H1 (cell line): ENCODE measurements at regions not wholly inside any gene's neighbourhood (a gene's known extent, or its start where the extent isn't known, plus 50 kb on each side); places are given as distances from the start of the nearest gene placed in this dataset.

ENCODE experiments used
- CTCF ChIA-PET: fragments of 300-600 bp; sonication (Branson Sonifier 250); formaldehyde crosslinking; loops from one replicate; lab custom pipeline; 2021; ENCODE audit not compliant: partially characterized antibody; lab: Charles Lee
- POLR2A ChIA-PET: fragments of 300-600 bp; sonication (Branson Sonifier 250); formaldehyde crosslinking; loops from one replicate; lab custom pipeline; 2021; ENCODE audit warnings: inconsistent platforms; ENCODE audit not compliant: partially characterized antibody; lab: Charles Lee
- DNase-seq, 2 experiments: peaks; one replicate each; pipeline versions ENCODE4 v3.0.0 to v3.0.0-alpha.2; 2010 to 2022; ENCODE audit warnings: low spot score in 2 of 2, low read depth in 1 of 2, mixed read lengths in 1 of 2
- FAIRE-seq: peaks from 2 replicates; lab custom pipeline; 2011; peaks lifted over from hg19 to GRCh38; lab: Jason Lieb, UNC
- H2AFZ ChIP-seq: 2 replicates; pipeline ENCODE4 v1.8.1; 2012; ENCODE audit warnings: low read length, inconsistent platforms
- H2AK5ac ChIP-seq: 2 replicates; pipeline ENCODE4 v1.6.1; 2013; ENCODE audit warnings: low read depth, low read length
- H2BK120ac ChIP-seq: replicated peaks from 2 replicates; pipeline ENCODE3; 2013; ENCODE audit warnings: low read depth, low read length, inconsistent platforms
- H2BK12ac ChIP-seq: 2 replicates; pipeline ENCODE4 v1.6.1; 2013; ENCODE audit warnings: low read depth, low read length
- H2BK15ac ChIP-seq: 2 replicates; pipeline ENCODE4 v1.6.1; 2013; ENCODE audit warnings: low read length
- H2BK20ac ChIP-seq: 2 replicates; pipeline ENCODE4 v1.6.1; 2013; ENCODE audit warnings: low read length
- H2BK5ac ChIP-seq: 2 replicates; pipeline ENCODE4 v1.6.1; 2013; ENCODE audit warnings: low read depth, low read length
- H3K14ac ChIP-seq: 2 replicates; pipeline ENCODE4 v1.6.1; 2013; ENCODE audit warnings: inconsistent platforms; ENCODE audit not compliant: insufficient read length
- H3K18ac ChIP-seq: 2 replicates; pipeline ENCODE4 v1.6.1; 2013; ENCODE audit warnings: low read length; ENCODE audit errors: extremely low read depth
- H3K23ac ChIP-seq: 2 replicates; pipeline ENCODE4 v1.6.1; 2013; ENCODE audit warnings: inconsistent platforms; ENCODE audit not compliant: insufficient read length
- H3K23me2 ChIP-seq: 2 replicates; pipeline ENCODE4 v1.6.1; 2013; ENCODE audit warnings: low read depth, low read length
- H3K27ac ChIP-seq: 2 replicates; pipeline ENCODE4 v1.6.1; 2011; ENCODE audit warnings: low read depth, low read length, inconsistent platforms
- H3K27me3 ChIP-seq, 4 experiments: replicated peaks in 1 of 4; 1 replicate in 1 of 4; 2 replicates in 3 of 4; pipeline versions ENCODE4 v1.6.1 to v1.8.1; 2011 to 2013; ENCODE audit warnings: low read length in 3 of 4, mild to moderate bottlenecking in 3 of 4, inconsistent platforms in 2 of 4, mixed read lengths in 2 of 4, moderate library complexity in 1 of 4; ENCODE audit not compliant: control insufficient read depth in 3 of 4, insufficient read depth in 3 of 4; ENCODE audit errors: extremely low read depth in 1 of 4
- H3K36me3 ChIP-seq, 4 experiments: 2 replicates each; pipeline versions ENCODE4 v1.6.1 to v1.8.1; 2011 to 2013; ENCODE audit warnings: mild to moderate bottlenecking in 4 of 4, low read length in 3 of 4, moderate library complexity in 2 of 4, control low read depth in 1 of 4, inconsistent platforms in 1 of 4; ENCODE audit not compliant: insufficient read depth in 4 of 4, control insufficient read depth in 2 of 4
- H3K4ac ChIP-seq: replicated peaks from 2 replicates; pipeline ENCODE3; 2013; ENCODE audit warnings: low read length, low read depth, mixed read lengths, inconsistent platforms; ENCODE audit not compliant: insufficient read length
- H3K4me1 ChIP-seq, 4 experiments: replicated peaks in 1 of 4; 1 replicate in 1 of 4; 2 replicates in 3 of 4; pipeline versions ENCODE4 v1.6.1 to v1.8.1; 2011 to 2013; ENCODE audit warnings: low read length in 3 of 4, inconsistent platforms in 2 of 4, mixed read lengths in 1 of 4; ENCODE audit not compliant: insufficient read depth in 4 of 4, control insufficient read depth in 3 of 4
- H3K4me2 ChIP-seq, 2 experiments: 2 replicates each; pipeline versions ENCODE4 v1.6.1 to v1.8.1; 2011 to 2013; ENCODE audit warnings: low read depth in 2 of 2, low read length in 2 of 2, control low read depth in 1 of 2, inconsistent platforms in 1 of 2, mild to moderate bottlenecking in 1 of 2; ENCODE audit not compliant: insufficient read depth in 1 of 2
- H3K4me3 ChIP-seq, 4 experiments: fragments of 200-600, 300-600 bp in 1 of 4; sonication (generic), shearing (Covaris generic), sonication (Bioruptor Twin) in 1 of 4; 2 replicates each; pipeline versions ENCODE4 v1.5.1 to v1.8.1; 2011 to 2016; ENCODE audit warnings: low read length in 4 of 4, low read depth in 3 of 4, control low read depth in 2 of 4, inconsistent platforms in 2 of 4, mild to moderate bottlenecking in 2 of 4, mixed read lengths in 1 of 4, moderate library complexity in 1 of 4; ENCODE audit not compliant: insufficient read depth in 2 of 4; ENCODE audit errors: extremely low read depth in 1 of 4
- H3K56ac ChIP-seq: replicated peaks from 2 replicates; pipeline ENCODE3; 2013; ENCODE audit warnings: low read depth, mild to moderate bottlenecking, mixed read lengths, low read length, inconsistent platforms; ENCODE audit not compliant: insufficient read length
- H3K79me1 ChIP-seq: 2 replicates; pipeline ENCODE4 v1.6.1; 2013; ENCODE audit warnings: low read depth, low read length, control low read depth
- H3K79me2 ChIP-seq, 2 experiments: 2 replicates each; pipeline versions ENCODE4 v1.6.1 to v1.8.1; 2012 to 2013; ENCODE audit warnings: low read length in 2 of 2, mild to moderate bottlenecking in 2 of 2, inconsistent platforms in 1 of 2; ENCODE audit not compliant: insufficient read depth in 2 of 2, control insufficient read depth in 1 of 2
- H3K9ac ChIP-seq, 4 experiments: replicated peaks in 1 of 4; 1 replicate in 1 of 4; 2 replicates in 3 of 4; pipeline versions ENCODE4 v1.6.1 to v1.8.1; 2011 to 2013; ENCODE audit warnings: low read depth in 3 of 4, low read length in 3 of 4, control low read depth in 2 of 4, mild to moderate bottlenecking in 2 of 4, moderate library complexity in 2 of 4, inconsistent platforms in 1 of 4; ENCODE audit errors: extremely low read depth in 1 of 4
- H3K9me3 ChIP-seq, 2 experiments: 2 replicates each; pipeline versions ENCODE4 v1.6.1 to v1.8.1; 2012 to 2013; ENCODE audit warnings: mild to moderate bottlenecking in 2 of 2, moderate library complexity in 2 of 2, control low read depth in 1 of 2, inconsistent platforms in 1 of 2, low read depth in 1 of 2, low read length in 1 of 2, mixed read lengths in 1 of 2; ENCODE audit not compliant: insufficient read depth in 2 of 2
- H4K20me1 ChIP-seq, 2 experiments: replicated peaks in 1 of 2; 2 replicates each; pipeline versions ENCODE3 to v1.8.1; 2011 to 2013; ENCODE audit warnings: inconsistent platforms in 2 of 2, low read length in 2 of 2, mild to moderate bottlenecking in 1 of 2; ENCODE audit not compliant: insufficient read depth in 2 of 2, control insufficient read depth in 1 of 2
- H4K5ac ChIP-seq: 2 replicates; pipeline ENCODE4 v1.6.1; 2013; ENCODE audit warnings: low read length, low read depth, mixed read lengths, inconsistent platforms; ENCODE audit not compliant: insufficient read length
- H4K8ac ChIP-seq: 2 replicates; pipeline ENCODE4 v1.8.0; 2013; ENCODE audit warnings: mild to moderate bottlenecking, moderate library complexity, low read length, inconsistent platforms; ENCODE audit not compliant: insufficient read depth; ENCODE audit errors: extremely low read depth
- H4K91ac ChIP-seq: replicated peaks from 2 replicates; pipeline ENCODE3; 2013; ENCODE audit warnings: low read length, mixed read lengths, inconsistent platforms; ENCODE audit not compliant: insufficient read length
- BCL11A ChIP-seq, 2 experiments: IDR thresholded peaks; one replicate each; pipeline ENCODE4 v1.6.1; 2011; ENCODE audit warnings: low read depth in 2 of 2, low read length in 2 of 2, mild to moderate bottlenecking in 2 of 2
- CBX8 ChIP-seq: fragments of 300-800, 300-1000 bp; sonication (generic); IDR thresholded peaks from 2 replicates; pipeline ENCODE4 v1.7.1; 2016; ENCODE audit warnings: low read depth, low read length, borderline replicate concordance
- CHD1 ChIP-seq: IDR thresholded peaks from 2 replicates; pipeline ENCODE4 v1.6.1; 2012; ENCODE audit warnings: low read depth, low read length, improper control_type of control experiment
- CHD2 ChIP-seq: IDR thresholded peaks from 2 replicates; pipeline ENCODE4 v1.6.1; 2012; ENCODE audit warnings: low read length, improper control_type of control experiment
- CTBP2 ChIP-seq: IDR thresholded peaks from 2 replicates; pipeline ENCODE4 v1.7.0; 2011; ENCODE audit warnings: borderline replicate concordance, mild to moderate bottlenecking, moderate library complexity, mixed read lengths, low read length; ENCODE audit not compliant: insufficient read depth, insufficient read length
- GABPA ChIP-seq: IDR thresholded peaks from 2 replicates; pipeline ENCODE4 v1.6.1; 2011; ENCODE audit warnings: mild to moderate bottlenecking, low read length, moderate library complexity, borderline replicate concordance; ENCODE audit not compliant: insufficient read depth
- HDAC2 ChIP-seq, 2 experiments: fragments of 300-600 bp in 1 of 2; sonication (generic) in 1 of 2; IDR thresholded peaks; 2 replicates each; pipeline ENCODE4 v1.6.1; 2011 to 2012; ENCODE audit warnings: low read depth in 2 of 2, low read length in 2 of 2, mild to moderate bottlenecking in 2 of 2, moderate library complexity in 2 of 2, borderline replicate concordance in 1 of 2, inconsistent platforms in 1 of 2
- JUND ChIP-seq: IDR thresholded peaks from 2 replicates; pipeline ENCODE4 v1.6.1; 2011; ENCODE audit warnings: mild to moderate bottlenecking, improper control_type of control experiment, low read length
- NRF1 ChIP-seq: IDR thresholded peaks from 2 replicates; pipeline ENCODE4 v1.6.1; 2011; ENCODE audit warnings: mild to moderate bottlenecking, low read depth, low read length, improper control_type of control experiment
- POU5F1 ChIP-seq: IDR thresholded peaks from 2 replicates; pipeline ENCODE4 v1.6.1; 2011; ENCODE audit warnings: low read depth, mild to moderate bottlenecking, low read length, moderate library complexity
- RBBP5 ChIP-seq: IDR thresholded peaks from 2 replicates; pipeline ENCODE4 v1.7.1; 2012; ENCODE audit warnings: low read depth, mild to moderate bottlenecking, inconsistent platforms, low read length, moderate library complexity, borderline replicate concordance
- SIX5 ChIP-seq: IDR thresholded peaks from 2 replicates; pipeline ENCODE4 v1.6.1; 2011; ENCODE audit warnings: mild to moderate bottlenecking, low read depth, low read length
- SP2 ChIP-seq: IDR thresholded peaks from 2 replicates; pipeline ENCODE4 v1.6.1; 2012; ENCODE audit warnings: mild to moderate bottlenecking, low read length, inconsistent platforms
- TEAD4 ChIP-seq: IDR thresholded peaks from 2 replicates; pipeline ENCODE4 v1.6.1; 2012; ENCODE audit warnings: low read depth, low read length, inconsistent platforms, mixed read lengths
- WGBS, 2 experiments: shearing (Covaris generic) in 1 of 2; methylation state at CpG; one replicate each; pipeline versions ENCODE4 v1.1.6 to v1.1.7; 2013 to 2015; ENCODE audit warnings: low lambda C conversion rate in 2 of 2, mixed read lengths in 2 of 2, inconsistent platforms in 1 of 2, low coverage in 1 of 2, missing lambda C conversion rate in 1 of 2; ENCODE audit not compliant: insufficient replicate concordance in 2 of 2, insufficient coverage in 1 of 2, insufficient read length in 1 of 2; ENCODE audit errors: extremely low coverage in 1 of 2, missing lambda C conversion rate in 1 of 2; 5-methylcytosine and 5-hydroxymethylcytosine counted together
- TF ChIP-seq, protein P1 (sequence below): IDR thresholded peaks from 2 replicates; pipeline ENCODE4 v1.6.1; 2012; ENCODE audit warnings: inconsistent platforms

- TF ChIP-seq, protein P1, sequence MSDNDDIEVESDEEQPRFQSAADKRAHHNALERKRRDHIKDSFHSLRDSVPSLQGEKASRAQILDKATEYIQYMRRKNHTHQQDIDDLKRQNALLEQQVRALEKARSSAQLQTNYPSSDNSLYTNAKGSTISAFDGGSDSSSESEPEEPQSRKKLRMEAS: no peak
- TF ChIP-seq TEAD4 (no peak), CHD1 (no peak), GABPA (no peak), CHD2 (no peak), CTBP2 (no peak), NRF1 (no peak), JUND (no peak), BCL11A (IDR thresholded peaks at IDR 0.05; ENCODE audit: low read depth in 2 of 2, low read length in 2 of 2) (no peak), SP2 (no peak), CBX8 (no peak), HDAC2 (IDR thresholded peaks at IDR 0.05; ENCODE audit: borderline replicate concordance in 1 of 2, low read depth in 2 of 2, low read length in 2 of 2) (no peak), POU5F1 (no peak), RBBP5 (no peak), SIX5 (no peak)
- TF ChIP-seq, all 59 proteins: peak for 0
- CTCF ChIA-PET: no interaction called here
- no peak overlapping the region for H3K4me3 ChIP-seq
These were observed 372.0 kb upstream of the NDST4 start for GRCh38 chr4:115485402-115485801.

More at GRCh38 chr4:115485402-115485801, 372.0 kb upstream of the NDST4 start:
- H4K91ac ChIP-seq: no peak overlapping the region
- DNase-seq (no peak), FAIRE-seq (no peak)
- H2BK12ac ChIP-seq: no peak overlapping the region
- H2BK5ac ChIP-seq: no peak overlapping the region
- no peak overlapping the region for H4K5ac ChIP-seq
- no peaks in the 10 kb centered on the region for H3K23me2 ChIP-seq
- no peak overlapping the region for H2BK120ac ChIP-seq
- no peak overlapping the region for H4K8ac ChIP-seq
- WGBS, 2 experiments: 88% methylated on average over 2 of the region's 2 CpGs; no CpG with 5 or more reads in 1 of the 2 experiments
- no peak overlapping the region for H3K14ac ChIP-seq
- no peak overlapping the region for H2AFZ ChIP-seq
- H3K36me3 ChIP-seq: no peaks in the 10 kb centered on the region
- H3K9me3 ChIP-seq: no peaks in the 10 kb centered on the region
- H3K4ac ChIP-seq: no peak overlapping the region
- no peak overlapping the region for H3K4me2 ChIP-seq
- no peak overlapping the region for H3K9ac ChIP-seq
- H3K27me3 ChIP-seq: no peaks in the 10 kb centered on the region
- POLR2A ChIA-PET: no interaction called here
- H2AK5ac ChIP-seq: no peak overlapping the region
- no peak overlapping the region for H2BK20ac ChIP-seq
- H3K79me2 ChIP-seq: no peaks in the 10 kb centered on the region
- no peaks in the 10 kb centered on the region for H3K79me1 ChIP-seq
- no peak overlapping the region for H3K56ac ChIP-seq
- no peaks in the 10 kb centered on the region for H4K20me1 ChIP-seq
- H3K18ac ChIP-seq: no peak overlapping the region
- no peak overlapping the region for H2BK15ac ChIP-seq
- H3K23ac ChIP-seq: no peak overlapping the region
- no peaks in the 10 kb centered on the region for H3K4me1 ChIP-seq
- no peak overlapping the region for H3K27ac ChIP-seq
